ENCODE measurements at regions not wholly inside any gene's neighbourhood (a gene's known extent, or its start where the extent isn't known, plus 50 kb on each side); places are given as distances from the start of the nearest gene placed in this dataset.

DNA sequence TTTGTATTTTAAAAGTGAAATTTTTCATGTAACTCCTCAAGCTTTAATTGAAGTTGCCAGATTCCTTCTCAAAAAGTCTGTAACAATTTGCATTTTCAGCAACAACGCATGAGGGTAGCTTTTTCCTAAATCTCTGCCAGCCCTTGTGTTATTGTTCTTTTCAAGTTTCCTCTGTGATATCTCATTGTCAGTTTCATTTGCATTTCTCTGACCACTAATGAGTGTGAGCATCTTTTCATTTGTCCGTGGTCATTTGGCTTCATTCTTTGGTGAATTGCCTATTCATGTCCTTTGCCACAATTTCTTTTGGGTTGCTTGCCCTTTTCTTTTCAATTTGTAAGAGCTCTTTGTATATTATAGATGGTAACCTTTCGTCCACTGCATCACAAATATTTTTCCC is 68.0 kb upstream of the NKD1 start:
- H3K9me3 ChIP-seq (replicated peaks) = peaks cover 23% of the 10 kb centered on the region
- H3K27me3 ChIP-seq (ENCODE audit: low read depth) = peaks cover 88% of the 10 kb centered on the region
- no peak overlapping the region for H3K4me3 ChIP-seq
- TF ChIP-seq CTCF (IDR thresholded peaks at IDR 0.05; ENCODE audit: borderline replicate concordance) = no peak
- H3K27ac ChIP-seq (replicated peaks) = no peak overlapping the region
- intact Hi-C loops (cut with micrococcal nuclease) = no loop called here
- no peaks in the 10 kb centered on the region for H3K4me1 ChIP-seq
- H3K36me3 ChIP-seq = no peaks in the 10 kb centered on the region
- DNase-seq = no peak

GRCh38 chr16:50479771-50480170 is 68.4 kb upstream of the NKD1 start:
- peaks cover 19% of the 10 kb centered on the region for H3K9me3 ChIP-seq (replicated peaks)
- H3K4me1 ChIP-seq = no peaks in the 10 kb centered on the region
- H3K27ac ChIP-seq (replicated peaks) = no peak overlapping the region
- H3K4me3 ChIP-seq = no peak overlapping the region
- intact Hi-C loops (cut with micrococcal nuclease) = no loop called here
- no peak for TF ChIP-seq CTCF (IDR thresholded peaks at IDR 0.05; ENCODE audit: borderline replicate concordance)
- DNase-seq = no peak
- H3K27me3 ChIP-seq (ENCODE audit: low read depth) = peaks cover 84% of the 10 kb centered on the region
- H3K36me3 ChIP-seq = no peaks in the 10 kb centered on the region

DNA sequence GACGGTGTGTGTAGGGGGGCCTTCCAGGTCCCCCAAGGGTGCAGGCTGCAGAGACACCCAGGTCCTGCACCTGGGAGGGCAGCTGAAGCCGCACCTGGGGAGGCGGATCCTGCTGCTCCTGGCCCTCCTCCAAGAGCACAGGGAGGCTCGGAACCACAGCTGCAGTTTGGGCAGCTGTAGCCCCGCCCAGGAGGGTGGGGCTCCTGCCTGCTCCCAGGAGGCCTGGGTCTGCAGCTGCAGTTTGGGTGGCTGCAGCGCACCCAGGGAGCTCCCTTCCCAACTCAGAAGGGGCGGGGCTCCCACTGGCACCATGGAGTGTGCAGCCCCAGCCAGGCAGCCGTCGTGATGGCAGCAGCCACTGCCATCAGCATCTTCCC is 69.4 kb upstream of the NKD1 start:
- Histone ChIP-seq H3K4me1 (no peaks in the 10 kb centered on the region), H3K4me3 (no peak overlapping the region), H3K27me3 (ENCODE audit: low read depth) (peaks cover 75% of the 10 kb centered on the region), H3K9me3 (replicated peaks) (peaks cover 10% of the 10 kb centered on the region), H3K27ac (replicated peaks) (no peak overlapping the region), H3K36me3 (no peaks in the 10 kb centered on the region)
- intact Hi-C loops (cut with micrococcal nuclease) = no loop called here
- no peak for TF ChIP-seq CTCF (IDR thresholded peaks at IDR 0.05; ENCODE audit: borderline replicate concordance)
- no peak for DNase-seq

DNA sequence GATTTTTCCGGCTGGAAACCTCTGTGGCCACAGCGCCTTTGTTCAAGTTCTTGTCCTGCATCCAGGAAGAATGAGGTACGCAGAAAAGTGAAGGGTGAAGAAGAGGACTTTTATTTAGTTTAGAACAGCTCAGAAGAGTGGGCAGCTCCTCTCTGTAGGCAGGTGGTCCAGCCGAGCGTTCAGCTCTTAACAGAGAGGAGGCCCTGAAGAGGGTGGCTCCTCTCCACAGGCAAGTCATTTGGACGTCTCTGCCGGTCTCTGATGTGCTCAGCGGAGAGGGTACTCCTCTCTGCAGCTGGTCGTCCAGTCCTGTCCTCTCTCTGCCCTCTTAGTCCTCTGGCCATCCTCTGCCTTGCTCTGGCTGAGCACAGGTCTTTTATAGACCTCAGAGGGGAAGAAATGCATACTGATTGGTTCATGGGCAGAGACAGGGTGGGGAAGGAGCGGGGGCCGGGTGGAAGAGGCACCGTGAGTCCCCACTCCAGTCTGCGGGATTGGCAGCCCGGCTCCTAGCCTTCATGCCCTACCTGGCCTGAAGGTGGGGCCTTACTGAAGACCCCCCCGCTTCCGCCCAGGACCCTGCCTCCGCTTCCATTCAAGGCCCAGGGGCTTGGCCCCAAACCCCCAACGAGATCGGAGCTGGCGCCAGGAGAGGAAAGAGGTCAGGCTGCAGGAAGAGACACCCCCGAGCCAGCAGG is 70.0 kb upstream of the NKD1 start:
- DNase-seq = no peak
- Histone ChIP-seq H3K9me3 (replicated peaks) (peaks cover 5% of the 10 kb centered on the region), H3K27me3 (ENCODE audit: low read depth) (peaks cover 70% of the 10 kb centered on the region), H3K4me3 (no peak overlapping the region), H3K4me1 (no peaks in the 10 kb centered on the region), H3K27ac (replicated peaks) (no peak overlapping the region), H3K36me3 (no peaks in the 10 kb centered on the region)
- intact Hi-C loops (cut with micrococcal nuclease) = no loop called here
- no peak for TF ChIP-seq CTCF (IDR thresholded peaks at IDR 0.05; ENCODE audit: borderline replicate concordance)

DNA sequence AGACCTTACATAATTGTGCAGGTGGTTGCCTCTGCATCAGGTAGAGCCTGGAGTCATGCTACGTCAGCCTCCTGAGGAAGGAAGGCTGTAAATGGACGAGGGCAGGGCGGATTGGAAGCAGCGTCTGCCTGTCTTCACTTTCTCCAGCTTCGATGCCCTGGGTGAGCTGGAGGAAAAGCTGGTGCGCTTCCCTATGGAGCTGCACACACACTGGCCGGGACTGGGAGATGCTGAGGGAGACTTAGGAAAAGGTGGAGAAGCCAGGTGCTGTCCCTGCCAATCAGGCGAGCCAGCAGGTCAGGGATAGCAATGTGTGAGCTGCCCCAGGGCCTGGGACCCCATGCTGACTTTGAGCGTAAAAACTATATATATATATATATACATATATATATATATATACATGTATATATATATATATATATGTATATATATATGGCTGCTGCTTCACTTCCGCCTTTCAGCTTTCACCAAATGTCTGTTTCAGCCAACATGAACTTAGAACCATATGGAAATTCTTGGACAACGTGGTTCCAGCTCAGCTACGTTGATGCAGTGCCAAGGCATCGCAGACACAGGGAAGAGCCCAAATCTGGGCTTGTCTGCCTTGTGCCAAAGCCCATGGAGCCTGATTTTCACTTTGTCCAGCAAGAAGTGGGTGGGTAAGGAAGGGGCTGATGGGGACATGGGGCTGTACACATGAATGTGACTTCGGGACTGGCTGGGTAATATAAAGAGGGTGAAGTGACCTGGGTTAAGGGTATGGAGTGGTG is 71.5 kb upstream of the NKD1 start:
- peaks cover 5% of the 10 kb centered on the region for H3K9me3 ChIP-seq (replicated peaks)
- TF ChIP-seq CTCF (IDR thresholded peaks at IDR 0.05; ENCODE audit: borderline replicate concordance) = no peak
- H3K27me3 ChIP-seq (ENCODE audit: low read depth) = peaks cover 69% of the 10 kb centered on the region
- no peak overlapping the region for H3K4me3 ChIP-seq
- H3K4me1 ChIP-seq = no peaks in the 10 kb centered on the region
- H3K36me3 ChIP-seq = no peaks in the 10 kb centered on the region
- no peak for DNase-seq
- no peak overlapping the region for H3K27ac ChIP-seq (replicated peaks)
- intact Hi-C loops (cut with micrococcal nuclease) = no loop called here

All from left ventricle myocardium inferior (tissue), 1 donor.